GM12872 (cell line): ENCODE measurements at regions not wholly inside any gene's neighbourhood (a gene's known extent, or its start where the extent isn't known, plus 50 kb on each side); places are given as distances from the start of the nearest gene placed in this dataset.

Experiments
- TF ChIP-seq, protein P1 (sequence below): IDR thresholded peaks from 3 replicates; pipeline ENCODE4 v1.5.1; 2011; ENCODE audit warnings: low read depth, mild to moderate bottlenecking, low read length, moderate library complexity; ENCODE audit not compliant: insufficient read depth

DNA sequence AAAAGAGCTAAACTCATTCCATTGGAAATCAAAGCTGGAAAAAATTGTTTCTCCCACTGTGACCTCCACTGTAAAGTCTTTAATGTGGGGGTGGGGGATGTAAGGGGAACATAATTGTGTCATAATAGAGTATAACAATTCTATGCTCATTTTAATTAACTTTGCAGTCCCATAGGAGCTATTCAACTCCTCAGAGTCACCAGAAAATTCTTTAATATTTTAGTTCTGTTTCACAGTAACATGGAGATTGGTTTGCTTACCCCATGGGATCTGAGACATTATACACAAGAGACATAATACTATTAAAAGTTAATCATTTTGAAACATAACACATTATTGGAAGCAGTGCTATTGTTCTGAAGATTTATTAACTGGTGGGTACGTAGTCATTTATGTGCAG is 765.9 kb upstream of the GRM7 start:
- TF ChIP-seq, protein P1, sequence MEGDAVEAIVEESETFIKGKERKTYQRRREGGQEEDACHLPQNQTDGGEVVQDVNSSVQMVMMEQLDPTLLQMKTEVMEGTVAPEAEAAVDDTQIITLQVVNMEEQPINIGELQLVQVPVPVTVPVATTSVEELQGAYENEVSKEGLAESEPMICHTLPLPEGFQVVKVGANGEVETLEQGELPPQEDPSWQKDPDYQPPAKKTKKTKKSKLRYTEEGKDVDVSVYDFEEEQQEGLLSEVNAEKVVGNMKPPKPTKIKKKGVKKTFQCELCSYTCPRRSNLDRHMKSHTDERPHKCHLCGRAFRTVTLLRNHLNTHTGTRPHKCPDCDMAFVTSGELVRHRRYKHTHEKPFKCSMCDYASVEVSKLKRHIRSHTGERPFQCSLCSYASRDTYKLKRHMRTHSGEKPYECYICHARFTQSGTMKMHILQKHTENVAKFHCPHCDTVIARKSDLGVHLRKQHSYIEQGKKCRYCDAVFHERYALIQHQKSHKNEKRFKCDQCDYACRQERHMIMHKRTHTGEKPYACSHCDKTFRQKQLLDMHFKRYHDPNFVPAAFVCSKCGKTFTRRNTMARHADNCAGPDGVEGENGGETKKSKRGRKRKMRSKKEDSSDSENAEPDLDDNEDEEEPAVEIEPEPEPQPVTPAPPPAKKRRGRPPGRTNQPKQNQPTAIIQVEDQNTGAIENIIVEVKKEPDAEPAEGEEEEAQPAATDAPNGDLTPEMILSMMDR = no peak

DNA sequence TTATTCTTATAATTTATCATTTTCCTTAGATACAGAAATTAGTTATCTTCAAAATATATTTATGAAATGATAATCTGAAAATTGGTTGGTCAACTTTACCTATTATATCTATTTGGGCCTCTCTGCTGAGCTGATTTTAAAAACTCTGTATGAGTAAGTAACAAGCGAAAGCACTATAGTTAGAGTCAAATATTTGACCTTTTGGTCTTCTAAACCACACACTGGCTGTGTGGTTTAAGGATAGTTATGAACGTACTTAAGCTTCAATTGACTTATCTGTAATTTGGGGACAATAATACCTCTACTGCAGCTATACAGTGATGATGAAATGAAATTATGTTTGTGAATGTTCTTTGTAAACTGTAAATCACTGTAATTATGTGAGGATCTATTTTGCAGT is 763.9 kb upstream of the GRM7 start:
- TF ChIP-seq, protein P1 = no peak

DNA sequence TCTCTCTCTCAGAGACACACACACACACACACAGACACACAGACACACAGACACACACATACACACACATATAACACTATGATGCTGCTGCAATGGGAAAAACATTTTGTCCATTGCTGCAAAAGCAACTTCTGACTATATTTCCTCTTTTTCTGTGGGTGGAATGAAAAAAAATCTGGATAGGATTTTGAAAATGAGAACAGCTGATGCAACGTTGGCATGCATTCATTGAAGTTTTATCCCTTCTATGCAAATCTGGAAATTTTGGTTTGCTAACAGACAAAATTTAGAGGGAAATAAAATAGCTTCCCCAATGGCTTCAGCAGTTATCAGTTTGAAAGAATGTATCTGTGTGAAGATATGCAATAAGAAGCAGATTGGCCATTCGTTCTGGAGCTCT is 763.4 kb upstream of the GRM7 start:
- TF ChIP-seq, protein P1 = no peak

DNA sequence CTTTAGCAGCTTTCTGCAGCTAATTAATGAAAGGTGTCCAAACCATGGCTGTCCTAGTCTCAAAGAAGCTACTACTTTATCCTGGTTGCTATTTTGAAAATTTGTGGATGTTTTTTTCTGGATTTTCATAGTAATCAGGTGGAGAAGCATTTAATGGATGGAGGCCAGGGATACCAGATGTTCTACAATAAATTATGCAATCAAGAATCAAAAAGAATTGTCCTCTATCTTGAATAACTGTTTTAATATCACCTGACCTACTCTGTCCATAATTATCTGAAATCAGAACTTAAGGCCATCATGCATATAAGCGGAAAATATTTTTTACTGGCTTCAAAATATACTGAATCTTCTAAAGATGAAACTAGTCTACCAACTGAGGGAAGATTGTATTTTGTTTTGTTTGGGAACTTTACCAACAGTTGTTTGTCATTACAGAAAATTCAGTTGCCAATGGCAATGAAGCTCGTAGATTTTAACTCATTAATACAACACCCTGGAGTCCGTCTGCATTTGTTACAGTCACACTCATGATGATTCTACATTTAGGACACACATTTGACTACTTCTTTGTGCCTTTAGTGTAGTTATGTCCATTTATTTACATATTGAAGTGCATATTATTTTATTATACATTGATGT is 762.3 kb upstream of the GRM7 start:
- TF ChIP-seq, protein P1 = no peak

DNA sequence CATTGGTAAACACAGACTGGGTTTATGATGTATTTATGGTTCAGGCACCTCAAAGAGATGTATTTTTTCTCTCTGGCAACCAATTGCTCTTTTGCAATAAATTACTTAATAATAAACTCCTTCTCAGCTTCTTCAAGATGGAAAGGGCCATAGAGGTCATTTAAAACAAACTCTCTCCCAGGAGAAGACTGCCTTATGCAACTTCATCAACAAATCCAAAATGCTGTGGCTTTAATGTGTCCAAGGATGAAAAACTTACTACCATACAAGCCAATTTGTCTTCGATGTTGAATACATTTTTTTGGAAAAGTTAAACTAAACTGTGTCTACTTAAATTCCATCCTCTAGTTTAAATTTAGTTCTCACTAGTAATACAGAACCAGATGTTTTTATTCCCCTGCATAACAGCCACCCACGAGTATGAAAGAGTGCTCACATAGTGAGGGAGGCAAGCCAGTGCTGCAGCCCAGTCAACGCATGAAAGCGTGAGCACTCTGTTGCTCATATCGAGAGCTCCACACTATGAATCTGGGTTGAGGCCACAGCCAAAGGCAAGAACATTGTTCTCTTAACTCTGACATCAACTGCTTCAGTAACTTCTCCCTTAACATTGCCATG is 761.3 kb upstream of the GRM7 start:
- TF ChIP-seq, protein P1 = no peak

DNA sequence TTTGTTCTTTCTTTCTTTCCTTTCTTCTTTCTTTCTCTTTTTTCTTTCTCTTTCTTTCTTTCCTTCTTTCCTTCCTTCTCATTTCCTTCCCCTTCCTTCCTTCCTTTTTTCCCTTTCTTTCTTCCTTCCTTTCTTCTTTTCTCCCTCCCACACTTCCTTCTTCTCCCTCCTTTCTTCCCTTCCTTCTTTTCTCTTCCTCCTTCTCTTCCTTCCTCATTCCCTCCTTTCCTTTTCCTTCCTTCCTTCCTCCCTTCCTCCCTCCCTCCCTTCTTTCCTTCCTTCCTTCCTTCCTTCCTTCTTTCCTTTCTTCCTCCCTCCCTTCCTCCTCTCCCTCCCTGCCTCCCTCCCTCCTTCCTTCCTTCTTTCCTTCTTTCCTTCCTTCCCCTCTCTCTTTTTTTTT is 755.7 kb upstream of the GRM7 start:
- TF ChIP-seq, protein P1 = no peak

DNA sequence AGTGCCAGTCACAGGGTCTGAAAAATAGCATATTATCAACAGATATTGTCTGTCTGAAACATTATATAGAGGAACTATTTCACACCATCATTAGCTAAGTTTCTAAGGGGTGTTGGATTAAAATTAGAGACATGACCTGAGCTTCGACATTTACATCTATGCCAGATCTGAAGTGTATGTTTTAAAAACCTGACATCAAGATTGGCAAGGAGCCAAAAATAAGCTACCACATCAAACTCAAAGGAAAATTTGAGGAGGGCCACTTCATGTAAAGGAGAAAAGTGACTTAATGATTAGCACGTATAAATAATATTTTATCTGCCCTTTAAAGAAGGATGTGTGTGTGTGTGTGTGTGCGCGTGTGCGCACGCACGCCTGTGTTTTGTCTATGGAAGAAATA is 752.0 kb upstream of the GRM7 start:
- TF ChIP-seq, protein P1 = no peak
